BJ (cell line): ENCODE measurements at regions not wholly inside any gene's neighbourhood (a gene's known extent, or its start where the extent isn't known, plus 50 kb on each side); places are given as distances from the start of the nearest gene placed in this dataset.

ENCODE experiments used
- CTCF ChIA-PET: fragments of 350-600 bp; formaldehyde crosslinking; extraction: SDS; loops from one replicate; lab custom pipeline; 2021; ENCODE audit warnings: antibody characterized with exemption, inconsistent platforms; lab: Yijun Ruan, JAX
- POLR2A ChIA-PET: fragments of 300-600 bp; sonication (Branson Sonifier 250); formaldehyde crosslinking; extraction: SDS; loops from one replicate; lab custom pipeline; 2021; ENCODE audit warnings: antibody characterized with exemption; lab: Charles Lee
- DNase-seq: peaks from one replicate; pipeline ENCODE4 v3.0.0-alpha.2; 2011; ENCODE audit warnings: low read depth
- H3K27me3 ChIP-seq: 2 replicates; pipeline ENCODE4 v1.6.0; 2011; ENCODE audit warnings: low read length; ENCODE audit not compliant: control insufficient read depth, insufficient read depth
- H3K36me3 ChIP-seq: 2 replicates; pipeline ENCODE4 v1.5.1; 2011; ENCODE audit warnings: low read length; ENCODE audit not compliant: control insufficient read depth, insufficient read depth
- H3K4me3 ChIP-seq: 2 replicates; pipeline ENCODE4 v1.5.1; 2011; ENCODE audit warnings: low read depth, mild to moderate bottlenecking, control low read depth, low read length
- TF ChIP-seq, protein P1 (sequence below): IDR thresholded peaks from 2 replicates; pipeline ENCODE4 v1.5.1; 2011; ENCODE audit warnings: low read depth, mild to moderate bottlenecking, control low read depth, inconsistent platforms, low read length, moderate library complexity; ENCODE audit not compliant: insufficient read depth

DNA sequence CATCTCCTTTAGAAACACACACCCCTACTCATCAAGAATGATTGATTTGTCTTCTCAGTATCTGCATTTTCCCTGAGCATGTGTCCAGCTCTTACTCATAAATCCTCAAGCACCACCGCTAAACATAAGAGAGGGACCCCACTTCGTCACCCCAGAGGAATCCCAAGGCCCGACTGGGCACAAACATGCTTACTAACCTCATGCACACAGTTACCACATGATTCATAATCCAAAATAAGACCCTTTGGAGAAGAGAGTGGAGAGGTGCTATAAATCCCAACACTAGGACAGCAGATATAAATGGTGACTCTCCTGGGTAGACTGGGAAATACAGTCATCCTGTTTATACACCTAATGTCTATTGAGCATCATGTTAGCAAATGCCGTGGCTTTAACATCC lies 843.2 kb upstream of the ID2 start:
- ChIA-PET POLR2A (no interaction called here), CTCF (interaction anchor here (0.6 kb wide), 1 partner anchor 22 kb away, joined by 3 read pairs; no protein-coding TSS in a partner anchor)
- Histone ChIP-seq H3K27me3 (no peaks in the 10 kb centered on the region), H3K36me3 (no peaks in the 10 kb centered on the region), H3K4me3 (no peak overlapping the region)
- TF ChIP-seq, protein P1, sequence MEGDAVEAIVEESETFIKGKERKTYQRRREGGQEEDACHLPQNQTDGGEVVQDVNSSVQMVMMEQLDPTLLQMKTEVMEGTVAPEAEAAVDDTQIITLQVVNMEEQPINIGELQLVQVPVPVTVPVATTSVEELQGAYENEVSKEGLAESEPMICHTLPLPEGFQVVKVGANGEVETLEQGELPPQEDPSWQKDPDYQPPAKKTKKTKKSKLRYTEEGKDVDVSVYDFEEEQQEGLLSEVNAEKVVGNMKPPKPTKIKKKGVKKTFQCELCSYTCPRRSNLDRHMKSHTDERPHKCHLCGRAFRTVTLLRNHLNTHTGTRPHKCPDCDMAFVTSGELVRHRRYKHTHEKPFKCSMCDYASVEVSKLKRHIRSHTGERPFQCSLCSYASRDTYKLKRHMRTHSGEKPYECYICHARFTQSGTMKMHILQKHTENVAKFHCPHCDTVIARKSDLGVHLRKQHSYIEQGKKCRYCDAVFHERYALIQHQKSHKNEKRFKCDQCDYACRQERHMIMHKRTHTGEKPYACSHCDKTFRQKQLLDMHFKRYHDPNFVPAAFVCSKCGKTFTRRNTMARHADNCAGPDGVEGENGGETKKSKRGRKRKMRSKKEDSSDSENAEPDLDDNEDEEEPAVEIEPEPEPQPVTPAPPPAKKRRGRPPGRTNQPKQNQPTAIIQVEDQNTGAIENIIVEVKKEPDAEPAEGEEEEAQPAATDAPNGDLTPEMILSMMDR, result no peak
- DNase-seq, result no peak

DNA sequence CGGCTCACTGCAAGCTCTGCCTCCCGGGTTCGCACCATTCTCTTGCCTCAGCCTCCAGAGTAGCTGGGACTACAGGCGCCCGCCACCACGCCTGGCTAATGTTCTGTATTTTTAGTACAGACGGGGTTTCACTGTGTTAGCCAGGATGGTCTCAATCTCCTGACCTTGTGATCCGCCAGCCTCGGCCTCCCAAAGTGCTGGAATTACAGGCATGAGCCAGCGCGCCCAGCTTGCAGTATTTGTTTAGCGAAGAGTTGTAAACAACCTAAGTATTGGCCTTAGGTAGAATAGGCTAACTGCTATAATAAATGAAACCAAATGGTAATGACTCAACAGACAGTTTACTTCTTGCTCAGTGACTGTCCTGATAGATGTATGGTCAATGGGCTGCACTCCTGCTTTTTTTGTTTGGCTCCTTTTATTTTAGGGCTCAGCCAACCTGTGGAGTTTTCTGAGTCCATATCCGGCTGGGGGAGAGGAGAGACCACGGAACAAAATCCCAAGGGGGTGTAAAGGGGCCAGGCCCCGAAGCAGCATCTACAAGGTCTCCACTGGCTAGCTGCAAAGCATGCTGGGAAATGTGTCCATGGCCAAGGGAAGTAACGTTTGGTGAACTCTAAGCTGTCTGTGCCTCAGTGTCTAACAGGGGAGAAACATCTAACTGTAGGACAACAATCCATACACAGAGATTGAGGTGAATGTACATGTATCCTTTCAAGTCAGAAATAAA lies 841.0 kb upstream of the ID2 start:
- no peak for DNase-seq
- Histone ChIP-seq H3K36me3 (no peaks in the 10 kb centered on the region), H3K27me3 (no peaks in the 10 kb centered on the region), H3K4me3 (no peak overlapping the region)
- CTCF ChIA-PET, result interaction anchor here (0.6 kb wide), 1 partner anchor 349 kb away, joined by 3 read pairs; no protein-coding TSS in a partner anchor
- POLR2A ChIA-PET, result no interaction called here
- TF ChIP-seq, protein P1, result no peak

DNA sequence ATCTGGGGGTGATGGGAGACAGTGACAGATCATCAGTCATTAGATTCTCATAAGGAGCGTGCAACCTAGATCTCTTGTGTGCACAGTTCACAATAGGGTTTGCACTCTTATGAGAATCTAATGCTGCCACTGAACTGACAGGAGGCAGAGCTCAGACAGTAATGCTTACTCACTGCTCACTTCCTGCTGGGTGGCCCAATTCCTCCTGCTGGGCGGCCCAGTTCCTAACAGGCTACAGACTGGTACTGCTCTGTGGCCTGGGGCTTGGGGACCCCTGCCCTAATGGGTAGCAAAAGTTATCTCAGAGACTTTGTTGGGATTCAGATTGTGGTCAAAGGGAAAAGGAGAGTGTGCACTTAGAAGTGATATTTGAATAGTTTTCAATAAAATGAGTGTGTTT lies 840.1 kb upstream of the ID2 start:
- H3K4me3 ChIP-seq, result no peak overlapping the region
- ChIA-PET CTCF (no interaction called here), POLR2A (no interaction called here)
- H3K36me3 ChIP-seq, result no peaks in the 10 kb centered on the region
- TF ChIP-seq, protein P1, result no peak
- no peak for DNase-seq
- no peaks in the 10 kb centered on the region for H3K27me3 ChIP-seq

DNA sequence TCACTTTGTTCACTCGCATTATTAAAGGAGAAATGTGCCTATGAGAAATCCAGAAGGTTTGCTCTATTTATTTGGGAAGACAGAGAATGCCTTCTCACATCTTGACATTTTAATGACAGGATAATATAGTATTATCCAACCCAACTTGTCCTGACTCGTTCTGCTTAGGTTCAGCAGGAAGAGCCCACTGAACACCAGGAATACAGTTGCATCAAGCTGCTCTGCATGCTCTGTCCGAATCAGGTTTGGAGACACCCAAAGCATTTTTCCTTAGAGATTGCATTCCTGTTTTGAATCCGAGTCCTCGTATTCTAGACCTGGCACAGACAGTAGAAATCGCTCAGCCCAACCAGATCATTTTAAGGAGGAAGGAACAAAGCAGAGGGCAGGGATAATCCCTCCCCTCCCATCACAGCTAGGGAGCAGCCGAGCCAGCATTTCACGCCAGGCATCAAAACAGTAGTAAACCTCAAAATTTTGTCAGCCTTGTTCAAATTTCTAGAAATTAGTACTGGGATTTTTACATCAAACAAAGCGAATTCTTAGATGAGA lies 837.4 kb upstream of the ID2 start:
- ChIA-PET CTCF (interaction anchor here (0.7 to 0.9 kb wide), 2 partner anchors 29 to 289 kb away, joined by 3 read pairs; no protein-coding TSS in a partner anchor), POLR2A (no interaction called here)
- Histone ChIP-seq H3K27me3 (no peaks in the 10 kb centered on the region), H3K4me3 (no peak overlapping the region), H3K36me3 (no peaks in the 10 kb centered on the region)
- TF ChIP-seq, protein P1, result no peak
- DNase-seq, result no peak

DNA sequence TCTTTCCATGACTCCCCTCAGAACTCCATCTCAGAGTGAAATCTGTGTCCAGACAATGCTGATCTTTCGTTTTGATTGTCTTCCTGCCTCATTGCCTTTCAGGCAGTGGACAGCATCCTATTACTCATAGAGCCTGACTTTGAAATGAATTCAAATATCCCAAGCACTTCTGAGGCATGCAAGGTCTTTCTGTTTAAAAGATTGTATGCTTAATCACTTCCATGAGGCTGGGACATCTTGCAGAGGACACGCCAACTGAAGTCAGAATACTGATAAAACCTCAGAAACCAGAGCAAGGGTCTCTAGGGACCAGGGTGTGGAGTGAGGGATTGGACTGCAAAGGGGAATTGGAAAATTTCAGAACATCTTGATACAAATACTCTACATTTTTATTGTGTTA lies 836.5 kb upstream of the ID2 start:
- ChIA-PET CTCF (interaction anchor here (0.7 kb wide), 1 partner anchor 288 kb away, joined by 3 read pairs; no protein-coding TSS in a partner anchor), POLR2A (no interaction called here)
- Histone ChIP-seq H3K4me3 (no peak overlapping the region), H3K27me3 (no peaks in the 10 kb centered on the region), H3K36me3 (no peaks in the 10 kb centered on the region)
- TF ChIP-seq, protein P1, result no peak
- DNase-seq, result peak; percentile 81
